Inferior parietal cortex (tissue), 1 donor: ENCODE measurements at regions not wholly inside any gene's neighbourhood (a gene's known extent, or its start where the extent isn't known, plus 50 kb on each side); places are given as distances from the start of the nearest gene placed in this dataset.

Source experiments
- DNase-seq: peaks from one replicate; pipeline ENCODE4 v3.0.0-alpha.2; 2016; ENCODE audit errors: extremely low spot score

GRCh38 chr13:84358601-84359000 is 476.3 kb upstream of the SLITRK1 start:
- DNase-seq = no peak

DNA sequence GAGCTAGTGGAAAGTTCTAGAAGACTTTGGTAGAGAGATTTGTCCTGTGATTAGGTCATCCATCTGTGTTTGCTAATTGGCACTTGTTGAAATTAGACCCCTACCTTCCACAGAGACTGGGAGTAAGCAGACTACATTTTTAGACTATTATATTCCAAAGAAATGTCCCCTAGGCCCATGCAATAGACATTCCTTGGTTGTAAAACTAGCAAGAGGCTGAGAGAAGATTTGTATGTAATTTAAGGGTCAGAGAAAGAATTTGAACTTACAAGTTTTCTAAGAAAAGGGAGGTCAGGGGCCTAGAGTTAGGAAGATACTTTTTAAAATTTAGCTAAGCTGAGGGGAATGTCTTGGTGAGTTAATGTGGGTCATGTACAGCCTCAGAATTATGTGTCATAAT is 470.7 kb upstream of the SLITRK1 start:
- no peak for DNase-seq

- no peak for DNase-seq
These were observed 457.2 kb upstream of the SLITRK1 start for GRCh38 chr13:84339456-84339855.

DNA sequence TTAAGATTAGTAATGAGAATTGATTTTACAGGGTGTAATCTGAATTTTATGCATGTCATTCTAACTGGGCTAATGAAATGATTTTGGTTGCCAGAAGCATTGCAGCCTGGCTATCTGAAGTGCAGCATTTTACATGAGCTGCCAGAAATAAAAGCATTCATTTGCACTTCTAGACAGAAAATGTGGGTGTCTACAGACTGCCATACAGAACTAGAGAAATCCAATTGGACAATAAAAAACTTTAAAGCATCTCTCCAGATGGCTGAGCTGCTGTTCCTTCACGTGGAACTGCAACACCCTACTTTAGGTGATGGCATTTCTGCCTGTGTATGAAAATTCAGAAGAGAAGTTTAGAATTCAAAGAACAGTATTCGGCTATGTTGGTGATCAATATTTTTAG is 450.1 kb upstream of the SLITRK1 start:
- peak; percentile 45 for DNase-seq

GRCh38 chr13:84315527-84315926 is 433.3 kb upstream of the SLITRK1 start:
- DNase-seq = no peak

GRCh38 chr13:84303035-84303434 is 420.8 kb upstream of the SLITRK1 start:
- DNase-seq = no peak

DNA sequence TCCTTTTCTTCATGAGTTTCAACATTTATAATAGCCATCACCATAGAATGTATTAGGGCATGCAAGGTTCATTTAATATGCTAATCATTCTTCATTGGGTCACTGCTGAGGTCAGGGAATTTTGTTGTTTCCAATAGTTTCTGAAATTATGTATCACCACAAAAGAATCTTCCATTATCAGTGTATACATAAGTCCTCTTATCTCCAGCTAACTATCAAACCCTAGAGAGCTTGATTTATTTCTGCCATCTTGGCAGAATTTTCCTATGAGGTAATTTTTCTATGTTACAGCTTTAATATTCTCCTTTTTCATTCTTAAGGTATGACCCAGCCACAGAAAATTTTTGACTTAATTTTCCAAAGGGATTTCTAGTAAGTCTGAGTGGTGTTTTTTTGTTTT is 415.0 kb upstream of the SLITRK1 start:
- DNase-seq = no peak

GRCh38 chr13:84296401-84296800 is 414.1 kb upstream of the SLITRK1 start:
- DNase-seq = no peak

DNA sequence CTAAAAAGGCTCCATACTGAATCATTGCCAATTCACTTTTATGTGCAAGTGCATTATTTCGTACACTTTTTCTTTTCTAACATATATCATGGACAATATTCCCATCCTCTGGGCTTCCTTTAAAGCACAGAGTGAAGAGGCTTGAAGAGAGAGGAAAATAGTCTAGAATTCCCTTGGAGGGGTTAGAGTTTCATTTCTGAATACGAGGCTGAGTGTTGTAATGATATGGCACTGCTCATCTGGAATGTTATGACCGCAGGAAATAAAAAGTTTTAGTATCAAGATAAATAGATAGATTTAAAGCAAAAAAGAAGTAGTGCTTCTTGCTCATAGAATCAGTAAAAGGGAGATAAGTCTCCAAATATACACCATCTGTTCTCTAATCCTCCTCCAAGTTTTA is 412.3 kb upstream of the SLITRK1 start:
- peak; percentile 25 for DNase-seq

DNA sequence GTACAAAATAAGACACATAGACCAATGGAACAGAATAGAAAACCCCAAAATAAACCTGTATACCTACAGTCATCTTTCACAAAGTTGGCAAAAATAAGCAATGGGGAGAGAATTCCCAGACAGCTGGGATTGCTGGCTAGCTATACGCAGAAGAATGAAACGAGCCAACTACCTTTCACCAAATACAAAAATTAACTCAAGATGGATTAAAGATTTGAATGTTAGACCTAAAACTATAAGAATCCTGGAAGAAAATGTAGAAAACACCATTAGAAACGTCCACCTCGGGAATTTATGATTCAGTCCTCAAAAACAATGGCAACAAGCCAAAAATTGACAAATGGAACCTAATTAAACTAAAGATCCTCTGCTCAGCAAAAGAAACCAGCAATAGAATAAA is 408.1 kb upstream of the SLITRK1 start:
- no peak for DNase-seq

DNA sequence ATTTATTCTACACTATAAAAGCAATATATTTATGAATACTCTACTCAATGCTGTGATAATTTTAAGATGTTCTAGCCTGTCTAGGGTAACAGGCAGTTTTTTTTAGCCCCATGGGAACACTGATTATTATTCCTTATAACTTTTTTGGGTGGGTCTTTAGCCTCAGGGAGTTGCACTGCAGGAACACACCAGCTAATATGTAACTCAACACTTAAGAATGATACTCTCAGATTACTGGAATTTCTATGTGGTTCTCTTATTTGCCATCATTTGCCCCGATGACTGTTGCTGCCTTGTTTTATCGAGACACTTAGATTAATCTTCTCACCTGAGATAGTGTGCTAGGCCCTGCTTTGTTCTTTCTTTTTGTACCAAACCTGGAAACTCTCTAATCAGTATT is 396.9 kb upstream of the SLITRK1 start:
- no peak for DNase-seq

GRCh38 chr13:84272877-84273562 is 390.7 kb upstream of the SLITRK1 start:
- DNase-seq = no peak

DNA sequence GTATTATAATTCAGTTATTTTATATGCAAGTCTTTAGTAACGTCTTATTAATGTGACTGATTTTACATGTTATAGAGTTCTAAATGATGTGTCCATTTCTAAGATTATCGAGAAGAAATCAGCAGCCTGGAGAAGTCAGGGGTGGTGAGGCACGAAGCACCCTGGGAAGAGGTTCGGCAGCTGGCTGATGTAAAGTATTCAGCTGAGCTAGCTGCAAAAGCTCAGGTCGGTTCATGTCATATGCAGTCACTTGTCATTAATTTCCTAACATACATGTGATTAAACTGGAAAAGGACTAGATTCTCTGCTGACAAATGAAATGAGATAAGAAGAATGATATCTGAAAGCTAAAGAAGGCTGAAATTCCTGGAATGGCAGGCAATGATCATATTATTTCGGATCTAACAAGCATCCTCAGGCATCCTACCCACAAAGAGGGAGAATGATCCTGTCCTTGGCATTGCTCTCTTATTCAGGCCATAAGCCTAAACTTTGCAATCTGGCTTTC is 383.0 kb upstream of the SLITRK1 start:
- no peak for DNase-seq

DNA sequence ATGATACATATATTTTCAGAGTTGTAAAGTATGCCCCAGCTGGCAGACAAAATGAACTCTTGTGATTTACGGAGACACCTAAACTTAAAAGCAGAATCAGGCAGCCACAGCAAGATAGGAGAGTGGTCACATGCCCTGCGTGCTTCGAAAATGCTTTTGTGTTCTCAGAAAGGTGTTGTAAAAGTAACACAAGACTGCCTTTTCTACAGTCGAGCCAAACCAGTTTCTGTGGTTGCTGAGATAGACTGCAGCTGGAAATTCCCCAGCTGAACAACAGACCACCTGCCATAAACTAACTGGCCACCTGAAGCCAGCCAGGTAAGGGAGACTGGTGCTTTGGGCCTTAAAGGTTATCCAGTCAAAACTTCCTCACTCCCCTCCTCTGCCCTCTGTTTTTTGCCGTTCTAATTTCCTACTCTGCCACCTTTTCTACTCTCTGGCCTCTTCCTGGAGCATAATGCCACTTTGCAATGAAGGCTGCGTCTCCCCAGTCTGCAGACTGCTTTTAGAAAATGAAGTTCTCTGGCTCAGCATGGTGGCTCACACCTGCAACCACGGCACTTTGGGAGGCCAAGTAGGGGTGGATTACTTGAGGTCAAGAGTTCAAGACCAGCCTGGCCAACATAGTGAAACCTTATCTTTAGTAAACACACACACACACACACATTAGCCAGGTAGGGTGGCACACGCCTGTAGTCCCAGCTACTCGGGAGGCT is 381.2 kb upstream of the SLITRK1 start:
- no peak for DNase-seq

DNA sequence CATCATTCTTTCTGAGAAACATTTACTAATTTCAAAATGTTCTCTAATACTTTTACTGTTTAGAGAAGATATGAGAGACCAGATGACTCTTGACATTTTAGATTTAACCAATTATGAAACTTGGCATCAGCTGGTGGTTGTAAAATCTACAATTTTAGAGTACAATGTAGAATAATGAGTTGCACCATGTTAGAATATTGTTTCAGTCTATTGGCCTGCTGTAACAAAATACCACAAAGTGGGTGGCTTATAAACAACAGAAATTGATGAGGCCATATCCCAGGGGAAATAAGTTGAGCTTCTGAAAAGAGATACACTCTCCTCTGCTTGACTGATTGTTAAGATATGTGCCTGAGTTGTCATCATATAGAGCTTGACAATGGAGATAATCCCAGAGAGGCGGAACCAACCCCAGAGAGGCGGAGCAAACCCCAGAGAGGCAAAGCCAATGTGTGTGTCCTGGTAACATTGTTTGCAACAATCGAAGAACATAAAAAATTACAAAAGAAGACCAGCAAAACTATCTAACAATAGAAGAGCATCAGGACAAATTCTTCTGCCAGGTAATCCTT is 373.0 kb upstream of the SLITRK1 start:
- DNase-seq = no peak

- no peak for DNase-seq
These were observed 367.2 kb upstream of the SLITRK1 start for GRCh38 chr13:84249463-84249862.

GRCh38 chr13:84243340-84243739 is 361.1 kb upstream of the SLITRK1 start:
- DNase-seq = no peak

GRCh38 chr13:84239032-84239431 is 356.8 kb upstream of the SLITRK1 start:
- no peak for DNase-seq

DNA sequence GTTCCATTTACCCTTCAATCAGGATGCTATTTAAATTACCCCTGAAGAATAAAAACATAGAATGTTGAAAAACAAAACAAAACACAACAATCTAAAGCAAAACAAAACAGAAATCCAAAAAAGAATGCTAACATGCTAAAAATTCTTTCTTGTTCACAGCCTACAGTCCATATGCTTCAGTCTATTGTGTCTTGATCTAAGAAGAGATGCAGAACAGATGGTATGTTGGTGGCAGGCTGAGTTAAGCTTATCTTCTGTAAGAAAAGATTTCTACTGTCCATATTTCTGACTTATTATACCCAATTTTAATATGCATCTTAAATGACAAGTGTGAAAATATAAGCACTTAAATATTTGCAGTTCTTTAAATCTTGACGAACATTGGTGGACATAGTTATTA is 356.1 kb upstream of the SLITRK1 start:
- DNase-seq = peak; percentile 32

- peak; percentile 25 for DNase-seq
These were observed 354.9 kb upstream of the SLITRK1 start for GRCh38 chr13:84237143-84237542.

DNA sequence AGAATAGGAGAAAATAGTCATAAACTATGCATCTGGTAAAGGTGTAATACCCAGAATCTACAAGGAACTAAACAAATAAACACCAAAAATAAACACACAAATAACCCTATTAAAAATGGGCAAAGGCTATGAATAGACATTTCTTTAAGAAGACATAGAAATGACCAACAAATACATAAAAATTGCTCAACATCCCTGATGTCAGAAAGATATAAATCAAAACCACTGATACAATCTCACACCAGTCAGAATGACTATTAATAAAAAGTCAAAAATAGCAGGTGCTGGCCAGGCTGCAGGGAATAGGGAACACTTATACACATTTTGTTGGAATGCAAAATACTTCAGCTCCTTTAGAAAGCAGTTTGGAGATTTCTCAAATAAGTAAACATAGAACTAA is 352.1 kb upstream of the SLITRK1 start:
- no peak for DNase-seq

DNA sequence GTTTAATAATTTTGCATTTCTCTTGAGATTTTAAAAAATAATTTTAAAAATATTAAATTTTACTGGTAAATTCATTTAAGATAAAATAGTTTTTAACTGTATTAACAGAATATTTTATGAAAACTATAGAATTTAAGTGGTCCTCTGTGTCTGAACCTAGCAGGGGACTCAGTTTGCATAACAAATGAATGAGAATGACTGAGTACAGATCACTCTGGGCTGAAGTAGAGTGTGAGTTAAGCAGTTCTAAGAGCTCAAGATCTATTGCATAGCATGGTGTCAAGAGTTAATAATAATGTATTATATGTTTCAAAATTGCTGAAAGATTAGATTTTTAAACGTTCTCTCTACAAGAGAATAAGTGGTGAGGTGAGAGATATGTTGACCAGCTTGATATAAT is 348.3 kb upstream of the SLITRK1 start:
- DNase-seq = no peak

- no peak for DNase-seq
These were observed 328.8 kb upstream of the SLITRK1 start for GRCh38 chr13:84211048-84211447.
